ENCODE measurements at regions not wholly inside any gene's neighbourhood (a gene's known extent, or its start where the extent isn't known, plus 50 kb on each side); places are given as distances from the start of the nearest gene placed in this dataset.

DNA sequence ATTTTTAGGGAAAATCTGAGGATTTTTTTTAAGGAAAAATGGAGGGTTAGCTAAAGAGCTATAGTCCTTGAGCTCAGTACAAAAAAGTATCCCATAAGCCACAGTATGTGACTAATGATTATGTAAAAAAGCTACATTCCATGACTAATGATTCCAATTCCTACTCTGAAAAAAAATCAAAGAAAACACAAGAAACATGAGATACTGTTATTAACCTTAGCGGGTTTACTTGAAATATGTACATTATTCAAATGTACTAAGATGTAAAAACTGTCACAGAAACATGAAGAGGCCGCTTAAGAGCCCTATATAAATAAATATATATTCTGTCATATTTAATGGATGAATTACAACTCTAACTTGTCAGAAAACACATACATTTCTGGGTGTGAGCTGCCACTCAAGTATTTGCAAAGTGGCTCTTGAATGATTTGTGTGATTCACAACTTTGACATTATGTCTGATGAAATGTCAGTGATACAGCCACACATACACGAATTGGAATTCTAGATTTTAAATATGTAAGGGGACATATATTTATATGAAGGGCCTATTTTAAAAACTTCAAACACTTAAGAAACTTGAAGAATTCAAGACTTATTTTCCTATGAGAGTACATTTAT, 518.7 kb upstream of the SUCLG2 start:
- no peak for TF ChIP-seq POLR2AphosphoS5 (IDR thresholded peaks at IDR 0.05)
- TF ChIP-seq, protein P1, sequence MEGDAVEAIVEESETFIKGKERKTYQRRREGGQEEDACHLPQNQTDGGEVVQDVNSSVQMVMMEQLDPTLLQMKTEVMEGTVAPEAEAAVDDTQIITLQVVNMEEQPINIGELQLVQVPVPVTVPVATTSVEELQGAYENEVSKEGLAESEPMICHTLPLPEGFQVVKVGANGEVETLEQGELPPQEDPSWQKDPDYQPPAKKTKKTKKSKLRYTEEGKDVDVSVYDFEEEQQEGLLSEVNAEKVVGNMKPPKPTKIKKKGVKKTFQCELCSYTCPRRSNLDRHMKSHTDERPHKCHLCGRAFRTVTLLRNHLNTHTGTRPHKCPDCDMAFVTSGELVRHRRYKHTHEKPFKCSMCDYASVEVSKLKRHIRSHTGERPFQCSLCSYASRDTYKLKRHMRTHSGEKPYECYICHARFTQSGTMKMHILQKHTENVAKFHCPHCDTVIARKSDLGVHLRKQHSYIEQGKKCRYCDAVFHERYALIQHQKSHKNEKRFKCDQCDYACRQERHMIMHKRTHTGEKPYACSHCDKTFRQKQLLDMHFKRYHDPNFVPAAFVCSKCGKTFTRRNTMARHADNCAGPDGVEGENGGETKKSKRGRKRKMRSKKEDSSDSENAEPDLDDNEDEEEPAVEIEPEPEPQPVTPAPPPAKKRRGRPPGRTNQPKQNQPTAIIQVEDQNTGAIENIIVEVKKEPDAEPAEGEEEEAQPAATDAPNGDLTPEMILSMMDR (IDR thresholded peaks at IDR 0.05): no peak
- no peak for TF ChIP-seq POLR2A (IDR thresholded peaks at IDR 0.05)

All from sigmoid colon (tissue), 4 donors.